ENCODE measurements at regions not wholly inside any gene's neighbourhood (a gene's known extent, or its start where the extent isn't known, plus 50 kb on each side); places are given as distances from the start of the nearest gene placed in this dataset.

DNA sequence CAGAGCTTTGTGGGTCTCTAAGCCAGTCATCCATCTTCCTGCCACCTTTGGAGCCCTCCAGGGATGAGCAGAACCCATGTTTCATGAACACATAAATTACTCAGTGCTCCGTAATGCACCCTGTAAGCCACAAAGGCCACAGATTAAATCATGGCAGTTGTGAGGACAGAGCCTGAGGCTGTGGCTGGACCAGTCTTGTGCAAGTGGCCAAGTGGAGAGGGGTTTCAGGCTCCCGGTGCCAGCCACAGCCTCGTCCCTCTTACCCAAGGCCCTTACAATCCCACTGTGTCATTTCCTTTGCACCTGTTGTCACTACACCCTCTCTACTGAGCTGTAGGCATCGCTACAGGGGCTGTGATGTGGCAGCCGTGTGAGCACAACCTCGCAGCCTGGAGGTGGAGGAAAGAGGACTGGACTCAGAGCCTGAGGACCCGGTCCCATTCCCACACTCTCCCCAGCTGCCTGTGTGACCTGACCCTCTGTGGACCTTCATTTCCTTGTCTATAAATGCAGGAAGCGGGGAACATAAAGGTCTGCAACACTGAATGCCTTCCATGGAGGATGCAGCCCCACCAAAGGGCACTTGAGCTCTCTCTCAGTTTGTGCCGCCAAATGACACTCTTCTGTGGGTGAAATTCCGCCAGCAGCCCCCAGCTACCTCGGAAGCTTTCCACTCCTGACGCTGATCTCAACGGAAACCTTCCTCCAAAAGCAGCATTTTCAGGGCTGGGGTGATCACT, 792.0 kb downstream of the UQCRFS1 start:
- no peak overlapping the region for H3K27ac ChIP-seq (ENCODE audit: extremely low read depth, low read depth, low read length)
- H3K4me3 ChIP-seq (ENCODE audit: low read depth, low read length): no peak overlapping the region
- peaks cover 2% of the 10 kb centered on the region; the same call in 1 of the 2 replicates for H3K9me3 ChIP-seq (ENCODE audit: control insufficient read depth, insufficient read depth, low read depth, low read length)
- CTCF ChIA-PET: interaction anchor here (0.7 kb wide), 1 partner anchor 1643 kb away, joined by 3 read pairs; no protein-coding TSS in a partner anchor
- POLR2A ChIA-PET: no interaction called here
- no peaks in the 10 kb centered on the region for H3K36me3 ChIP-seq (ENCODE audit: control insufficient read depth in 2 of 2, insufficient read depth in 1 of 2, low read length in 2 of 2)
- TF ChIP-seq WT1 (tag by site-specific recombination; IDR thresholded peaks at IDR 0.05) (no peak), ZNF473 (tag by site-specific recombination; IDR thresholded peaks at IDR 0.05) (no peak), ZNF311 (tag by site-specific recombination; IDR thresholded peaks at IDR 0.05; ENCODE audit: borderline replicate concordance) (no peak), ZNF48 (tag by site-specific recombination; IDR thresholded peaks at IDR 0.05) (no peak), ZNF37A (tag by site-specific recombination; IDR thresholded peaks at IDR 0.05) (no peak), ZNF843 (tag by site-specific recombination; IDR thresholded peaks at IDR 0.05) (no peak), ZNF324 (tag by site-specific recombination; IDR thresholded peaks at IDR 0.05) (no peak), ZNF549 (tag by site-specific recombination; IDR thresholded peaks at IDR 0.05) (no peak), ZNF221 (tag by site-specific recombination; IDR thresholded peaks at IDR 0.05; ENCODE audit: borderline replicate concordance) (no peak), TRIM28 (IDR thresholded peaks at IDR 0.05; ENCODE audit: borderline replicate concordance, low read length) (no peak), ZNF544 (tag by site-specific recombination; IDR thresholded peaks at IDR 0.05) (no peak), GFI1B (tag by site-specific recombination; IDR thresholded peaks at IDR 0.05) (no peak), ZNF416 (tag by site-specific recombination; IDR thresholded peaks at IDR 0.05) (no peak), OSR2 (tag by site-specific recombination; IDR thresholded peaks at IDR 0.05) (no peak)
- TF ChIP-seq, protein P1, sequence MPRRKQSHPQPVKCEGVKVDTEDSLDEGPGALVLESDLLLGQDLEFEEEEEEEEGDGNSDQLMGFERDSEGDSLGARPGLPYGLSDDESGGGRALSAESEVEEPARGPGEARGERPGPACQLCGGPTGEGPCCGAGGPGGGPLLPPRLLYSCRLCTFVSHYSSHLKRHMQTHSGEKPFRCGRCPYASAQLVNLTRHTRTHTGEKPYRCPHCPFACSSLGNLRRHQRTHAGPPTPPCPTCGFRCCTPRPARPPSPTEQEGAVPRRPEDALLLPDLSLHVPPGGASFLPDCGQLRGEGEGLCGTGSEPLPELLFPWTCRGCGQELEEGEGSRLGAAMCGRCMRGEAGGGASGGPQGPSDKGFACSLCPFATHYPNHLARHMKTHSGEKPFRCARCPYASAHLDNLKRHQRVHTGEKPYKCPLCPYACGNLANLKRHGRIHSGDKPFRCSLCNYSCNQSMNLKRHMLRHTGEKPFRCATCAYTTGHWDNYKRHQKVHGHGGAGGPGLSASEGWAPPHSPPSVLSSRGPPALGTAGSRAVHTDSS (tag by site-specific recombination; IDR thresholded peaks at IDR 0.05): no peak
- TF ChIP-seq, protein P2, sequence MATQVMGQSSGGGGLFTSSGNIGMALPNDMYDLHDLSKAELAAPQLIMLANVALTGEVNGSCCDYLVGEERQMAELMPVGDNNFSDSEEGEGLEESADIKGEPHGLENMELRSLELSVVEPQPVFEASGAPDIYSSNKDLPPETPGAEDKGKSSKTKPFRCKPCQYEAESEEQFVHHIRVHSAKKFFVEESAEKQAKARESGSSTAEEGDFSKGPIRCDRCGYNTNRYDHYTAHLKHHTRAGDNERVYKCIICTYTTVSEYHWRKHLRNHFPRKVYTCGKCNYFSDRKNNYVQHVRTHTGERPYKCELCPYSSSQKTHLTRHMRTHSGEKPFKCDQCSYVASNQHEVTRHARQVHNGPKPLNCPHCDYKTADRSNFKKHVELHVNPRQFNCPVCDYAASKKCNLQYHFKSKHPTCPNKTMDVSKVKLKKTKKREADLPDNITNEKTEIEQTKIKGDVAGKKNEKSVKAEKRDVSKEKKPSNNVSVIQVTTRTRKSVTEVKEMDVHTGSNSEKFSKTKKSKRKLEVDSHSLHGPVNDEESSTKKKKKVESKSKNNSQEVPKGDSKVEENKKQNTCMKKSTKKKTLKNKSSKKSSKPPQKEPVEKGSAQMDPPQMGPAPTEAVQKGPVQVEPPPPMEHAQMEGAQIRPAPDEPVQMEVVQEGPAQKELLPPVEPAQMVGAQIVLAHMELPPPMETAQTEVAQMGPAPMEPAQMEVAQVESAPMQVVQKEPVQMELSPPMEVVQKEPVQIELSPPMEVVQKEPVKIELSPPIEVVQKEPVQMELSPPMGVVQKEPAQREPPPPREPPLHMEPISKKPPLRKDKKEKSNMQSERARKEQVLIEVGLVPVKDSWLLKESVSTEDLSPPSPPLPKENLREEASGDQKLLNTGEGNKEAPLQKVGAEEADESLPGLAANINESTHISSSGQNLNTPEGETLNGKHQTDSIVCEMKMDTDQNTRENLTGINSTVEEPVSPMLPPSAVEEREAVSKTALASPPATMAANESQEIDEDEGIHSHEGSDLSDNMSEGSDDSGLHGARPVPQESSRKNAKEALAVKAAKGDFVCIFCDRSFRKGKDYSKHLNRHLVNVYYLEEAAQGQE (tag by site-specific recombination; IDR thresholded peaks at IDR 0.05): no peak
- TF ChIP-seq, protein P3, sequence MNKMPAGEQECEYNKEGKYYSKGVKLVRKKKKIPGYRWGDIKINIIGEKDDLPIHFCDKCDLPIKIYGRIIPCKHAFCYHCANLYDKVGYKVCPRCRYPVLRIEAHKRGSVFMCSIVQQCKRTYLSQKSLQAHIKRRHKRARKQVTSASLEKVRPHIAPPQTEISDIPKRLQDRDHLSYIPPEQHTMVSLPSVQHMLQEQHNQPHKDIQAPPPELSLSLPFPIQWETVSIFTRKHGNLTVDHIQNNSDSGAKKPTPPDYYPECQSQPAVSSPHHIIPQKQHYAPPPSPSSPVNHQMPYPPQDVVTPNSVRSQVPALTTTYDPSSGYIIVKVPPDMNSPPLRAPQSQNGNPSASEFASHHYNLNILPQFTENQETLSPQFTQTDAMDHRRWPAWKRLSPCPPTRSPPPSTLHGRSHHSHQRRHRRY (tag by site-specific recombination; IDR thresholded peaks at IDR 0.05): no peak
- TF ChIP-seq, protein P4, sequence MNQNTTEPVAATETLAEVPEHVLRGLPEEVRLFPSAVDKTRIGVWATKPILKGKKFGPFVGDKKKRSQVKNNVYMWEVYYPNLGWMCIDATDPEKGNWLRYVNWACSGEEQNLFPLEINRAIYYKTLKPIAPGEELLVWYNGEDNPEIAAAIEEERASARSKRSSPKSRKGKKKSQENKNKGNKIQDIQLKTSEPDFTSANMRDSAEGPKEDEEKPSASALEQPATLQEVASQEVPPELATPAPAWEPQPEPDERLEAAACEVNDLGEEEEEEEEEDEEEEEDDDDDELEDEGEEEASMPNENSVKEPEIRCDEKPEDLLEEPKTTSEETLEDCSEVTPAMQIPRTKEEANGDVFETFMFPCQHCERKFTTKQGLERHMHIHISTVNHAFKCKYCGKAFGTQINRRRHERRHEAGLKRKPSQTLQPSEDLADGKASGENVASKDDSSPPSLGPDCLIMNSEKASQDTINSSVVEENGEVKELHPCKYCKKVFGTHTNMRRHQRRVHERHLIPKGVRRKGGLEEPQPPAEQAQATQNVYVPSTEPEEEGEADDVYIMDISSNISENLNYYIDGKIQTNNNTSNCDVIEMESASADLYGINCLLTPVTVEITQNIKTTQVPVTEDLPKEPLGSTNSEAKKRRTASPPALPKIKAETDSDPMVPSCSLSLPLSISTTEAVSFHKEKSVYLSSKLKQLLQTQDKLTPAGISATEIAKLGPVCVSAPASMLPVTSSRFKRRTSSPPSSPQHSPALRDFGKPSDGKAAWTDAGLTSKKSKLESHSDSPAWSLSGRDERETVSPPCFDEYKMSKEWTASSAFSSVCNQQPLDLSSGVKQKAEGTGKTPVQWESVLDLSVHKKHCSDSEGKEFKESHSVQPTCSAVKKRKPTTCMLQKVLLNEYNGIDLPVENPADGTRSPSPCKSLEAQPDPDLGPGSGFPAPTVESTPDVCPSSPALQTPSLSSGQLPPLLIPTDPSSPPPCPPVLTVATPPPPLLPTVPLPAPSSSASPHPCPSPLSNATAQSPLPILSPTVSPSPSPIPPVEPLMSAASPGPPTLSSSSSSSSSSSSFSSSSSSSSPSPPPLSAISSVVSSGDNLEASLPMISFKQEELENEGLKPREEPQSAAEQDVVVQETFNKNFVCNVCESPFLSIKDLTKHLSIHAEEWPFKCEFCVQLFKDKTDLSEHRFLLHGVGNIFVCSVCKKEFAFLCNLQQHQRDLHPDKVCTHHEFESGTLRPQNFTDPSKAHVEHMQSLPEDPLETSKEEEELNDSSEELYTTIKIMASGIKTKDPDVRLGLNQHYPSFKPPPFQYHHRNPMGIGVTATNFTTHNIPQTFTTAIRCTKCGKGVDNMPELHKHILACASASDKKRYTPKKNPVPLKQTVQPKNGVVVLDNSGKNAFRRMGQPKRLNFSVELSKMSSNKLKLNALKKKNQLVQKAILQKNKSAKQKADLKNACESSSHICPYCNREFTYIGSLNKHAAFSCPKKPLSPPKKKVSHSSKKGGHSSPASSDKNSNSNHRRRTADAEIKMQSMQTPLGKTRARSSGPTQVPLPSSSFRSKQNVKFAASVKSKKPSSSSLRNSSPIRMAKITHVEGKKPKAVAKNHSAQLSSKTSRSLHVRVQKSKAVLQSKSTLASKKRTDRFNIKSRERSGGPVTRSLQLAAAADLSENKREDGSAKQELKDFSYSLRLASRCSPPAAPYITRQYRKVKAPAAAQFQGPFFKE (tag by site-specific recombination; IDR thresholded peaks at IDR 0.05; ENCODE audit: borderline replicate concordance): no peak
- H3K4me1 ChIP-seq (ENCODE audit: control insufficient read depth, insufficient read depth, low read length): peaks cover 36% of the 10 kb centered on the region
